Heart left ventricle (tissue), 16 donors: ENCODE measurements at regions not wholly inside any gene's neighbourhood (a gene's known extent, or its start where the extent isn't known, plus 50 kb on each side); places are given as distances from the start of the nearest gene placed in this dataset.
A peak's percentile ranks its signal among the peaks of the same experiment; 100 is the strongest.

Source experiments
- ATAC-seq, 4 donors: fragments of 200-7000 bp; cut with Tn5 transposase; one replicate each; pipeline ENCODE4 v1.9.1; 2020 to 2022; ENCODE audit warnings: moderate library complexity in 4 of 4, mild to moderate bottlenecking in 3 of 4, moderate number of reproducible peaks in 1 of 4
- DNase-seq, 5 donors: peaks; one replicate each; pipeline ENCODE4 v3.0.0-alpha.2; 2020
- H3K27ac ChIP-seq, 12 donors: fragments of 200-600 bp; sonication (generic) in 4 of 12; one replicate each; pipeline versions ENCODE4 v1.5.0 to v1.8.0; 2016 to 2022; ENCODE audit warnings: mild to moderate bottlenecking in 2 of 12
- H3K27me3 ChIP-seq, 9 donors: fragments of 200-600 bp; sonication (generic) in 2 of 9; one replicate each; pipeline versions ENCODE4 v1.5.1 to v1.8.0; 2016 to 2022; ENCODE audit warnings: mild to moderate bottlenecking in 3 of 9
- H3K36me3 ChIP-seq, 9 donors: fragments of 200-600 bp; sonication (generic) in 2 of 9; one replicate each; pipeline versions ENCODE4 v1.5.0 to v1.8.0; 2018 to 2022; ENCODE audit warnings: mild to moderate bottlenecking in 2 of 9
- H3K4me1 ChIP-seq, 12 donors: fragments of 200-600 bp; sonication (generic) in 4 of 12; one replicate each; pipeline versions ENCODE4 v1.5.0 to v1.8.0; 2016 to 2022; ENCODE audit warnings: mild to moderate bottlenecking in 3 of 12
- H3K4me3 ChIP-seq, 12 donors: fragments of 200-600 bp; sonication (generic) in 4 of 12; one replicate each; pipeline versions ENCODE4 v1.5.0 to v1.8.0; 2017 to 2022; ENCODE audit warnings: mild to moderate bottlenecking in 9 of 12, moderate library complexity in 4 of 12
- H3K9me3 ChIP-seq, 12 donors: fragments of 200-600 bp; sonication (generic) in 4 of 12; one replicate each; pipeline versions ENCODE4 v1.5.0 to v1.8.0; 2016 to 2022; ENCODE audit warnings: mild to moderate bottlenecking in 1 of 12
- CTCF ChIP-seq, 12 donors: fragments of 200-600 bp; sonication (generic) in 4 of 12; IDR thresholded peaks; one replicate each; pipeline versions ENCODE4 v1.5.0 to v1.8.0; 2018 to 2022; ENCODE audit warnings: antibody characterized with exemption in 12 of 12, mild to moderate bottlenecking in 5 of 12
- POLR2A ChIP-seq, 2 donors: fragments of 450-650 bp; IDR thresholded peaks; one replicate each; pipeline ENCODE4 v1.6.1; 2017; ENCODE audit warnings: antibody characterized with exemption in 2 of 2, mild to moderate bottlenecking in 2 of 2, moderate library complexity in 2 of 2
- WGBS, 4 donors: extraction: QIAGEN DNeasy Blood & Tissue Kit in 2 of 4; methylation state at CpG; one replicate each; pipeline versions ENCODE4 v1.1.5 to v1.1.7; 2013 to 2018; 5-methylcytosine and 5-hydroxymethylcytosine counted together
- intact Hi-C, 10 donors: fragments of 100-400 bp; cut with DNase I; formaldehyde crosslinking; loops; one replicate each; pipeline versions ENCODE4 v1.11.1 to v1.14.2; 2022
- donor health status: ischemic (EF 13 %, LVEDD 7.1; RV severe dilation, severe dysfunction).
- donor health status: healthy with polysubstance abuse.
- donor health status: DM: no; HTN: yes; CAD: no.
- donor health status: DM: no; HTN: no; CAD: no.
- donor health status: ischemic (EF 25% LVEDD 6.9; RV normal size, moderate dysfunction).
- donor health status: ischemic (EF 25% LVEDD 5.7; RV mildly dilated, moderate dysfunction).
- donor health status: healthy.
- donor health status: DM: yes; HTN: yes; CAD: no.
- donor health status: ischemic (EF 35%, LVEDD 5.7; RV mildly dilated, moderate dysfunction).
- donor health status: nonischemic (EF 11% LVEDD 7.7; RV severe dilation, severe dysfunction).
- donor health status: DM: yes; HTN: yes; CAD: no.
- donor health status: PGD.
- donor health status: ischemic (EF 29% LVEDD 5.4; RV normal size, mild dysfunction).
- donor health status: nonischemic (EF 23%, LVEDD 6.1; RV moderate dilation, normal function).

GRCh38 chr1:206417774-206418614, 52.3 kb upstream of the IKBKE start:
- H3K27ac ChIP-seq = no peak overlapping the region
- H3K4me1 ChIP-seq = peaks cover 0 to 26% (median 6%) of the 10 kb centered on the region in 12 donors
- no peaks in the 10 kb centered on the region for H3K9me3 ChIP-seq
- peaks cover 0 to 83% (median 32%) of the 10 kb centered on the region in 9 donors for H3K36me3 ChIP-seq
- intact Hi-C loops = no loop called here
- DNase-seq (no peak), ATAC-seq (no peak)
- TF ChIP-seq POLR2A (IDR thresholded peaks at IDR 0.05) (no peak), CTCF (IDR thresholded peaks at IDR 0.05) (no peak)
- 96 to 98% (median 97%) methylated on average over 7 of the region's 7 CpGs for WGBS, 4 donors
- no peaks in the 10 kb centered on the region for H3K27me3 ChIP-seq
- H3K4me3 ChIP-seq = no peak overlapping the region

GRCh38 chr1:206419250-206419649, 51.0 kb upstream of the IKBKE start:
- 74 to 84% (median 80%) methylated on average over 2 of the region's 2 CpGs for WGBS, 4 donors
- TF ChIP-seq CTCF (IDR thresholded peaks at IDR 0.05) (no peak), POLR2A (IDR thresholded peaks at IDR 0.05) (no peak)
- Histone ChIP-seq H3K27ac (no peak overlapping the region), H3K9me3 (no peaks in the 10 kb centered on the region), H3K36me3 (peaks cover 0 to 93% (median 40%) of the 10 kb centered on the region in 9 donors), H3K4me1 (peaks cover 0 to 26% (median 6%) of the 10 kb centered on the region in 12 donors), H3K27me3 (no peaks in the 10 kb centered on the region), H3K4me3 (no peak overlapping the region)
- intact Hi-C loops = no loop called here
- DNase-seq (no peak), ATAC-seq (peak in 2 of 4 donors; percentile 14 to 40)

- Histone ChIP-seq H3K36me3 (peaks cover 0 to 93% (median 40%) of the 10 kb centered on the region in 9 donors), H3K27ac (no peak overlapping the region), H3K4me3 (no peak overlapping the region), H3K9me3 (no peaks in the 10 kb centered on the region), H3K27me3 (no peaks in the 10 kb centered on the region), H3K4me1 (peaks cover 0 to 26% (median 6%) of the 10 kb centered on the region in 12 donors)
- no peak for ATAC-seq
- intact Hi-C loops = no loop called here
- TF ChIP-seq CTCF (IDR thresholded peaks at IDR 0.05) = no peak
- TF ChIP-seq POLR2A (IDR thresholded peaks at IDR 0.05) = no peak
- DNase-seq = no peak
- 65 to 93% (median 87%) methylated on average over 2 of the region's 2 CpGs for WGBS, 4 donors
Measured at GRCh38 chr1:206419783-206420182, 50.5 kb upstream of the IKBKE start.

- H3K27ac ChIP-seq = no peak overlapping the region
- peaks cover 0 to 26% (median 6%) of the 10 kb centered on the region in 12 donors for H3K4me1 ChIP-seq
- no peaks in the 10 kb centered on the region for H3K9me3 ChIP-seq
- H3K27me3 ChIP-seq = no peaks in the 10 kb centered on the region
- DNase-seq = no peak
- no peak overlapping the region for H3K4me3 ChIP-seq
- peaks cover 0 to 96% (median 40%) of the 10 kb centered on the region in 9 donors for H3K36me3 ChIP-seq
- intact Hi-C loops = no loop called here
- WGBS, 4 donors = 73 to 97% (median 85%) methylated on average over 4 of the region's 4 CpGs
- TF ChIP-seq POLR2A (IDR thresholded peaks at IDR 0.05) (no peak), CTCF (IDR thresholded peaks at IDR 0.05) (no peak)
- ATAC-seq = no peak
Measured at GRCh38 chr1:206420471-206420870, 49.8 kb upstream of the IKBKE start.
